DOHH2 (cell line): ENCODE measurements at regions not wholly inside any gene's neighbourhood (a gene's known extent, or its start where the extent isn't known, plus 50 kb on each side); places are given as distances from the start of the nearest gene placed in this dataset.

Experiments
- H3F3A ChIP-seq: fragments of 200-600 bp; sonication (generic), shearing (Covaris generic); 2 replicates; pipeline ENCODE4 v1.6.0; 2016; ENCODE audit warnings: antibody characterized with exemption, mild to moderate bottlenecking; ENCODE audit not compliant: control insufficient read depth, insufficient read depth
- H3K27ac ChIP-seq: fragments of 200-600 bp; sonication (generic); 2 replicates; pipeline ENCODE4 v1.5.1; 2014; ENCODE audit warnings: low read depth, mild to moderate bottlenecking, low read length, moderate library complexity
- H3K27me3 ChIP-seq: fragments of 200-600 bp; sonication (generic); 2 replicates; pipeline ENCODE4 v1.6.1; 2014; ENCODE audit warnings: mild to moderate bottlenecking, low read length, mixed read lengths; ENCODE audit not compliant: control insufficient read depth
- H3K36me3 ChIP-seq: fragments of 200-600 bp; sonication (generic); 2 replicates; pipeline ENCODE4 v1.6.1; 2014; ENCODE audit warnings: mild to moderate bottlenecking, low read length, moderate library complexity, mixed read lengths; ENCODE audit not compliant: control insufficient read depth
- H3K4me1 ChIP-seq: fragments of 200-600 bp; sonication (generic); 2 replicates; pipeline ENCODE4 v1.6.1; 2014; ENCODE audit warnings: mild to moderate bottlenecking, low read length, mixed read lengths; ENCODE audit not compliant: control insufficient read depth
- H3K4me2 ChIP-seq: fragments of 200-600 bp; sonication (generic); 2 replicates; pipeline ENCODE4 v1.6.0; 2014; ENCODE audit warnings: mild to moderate bottlenecking, low read length, moderate library complexity
- H3K4me3 ChIP-seq: fragments of 200-600 bp; sonication (generic); 2 replicates; pipeline ENCODE4 v1.5.1; 2014; ENCODE audit warnings: mild to moderate bottlenecking, low read length, mixed read lengths
- H3K79me2 ChIP-seq: fragments of 200-600 bp; sonication (generic); 2 replicates; pipeline ENCODE4 v1.6.1; 2014; ENCODE audit warnings: mild to moderate bottlenecking, low read length, mixed read lengths; ENCODE audit not compliant: control insufficient read depth
- H3K9me2 ChIP-seq: fragments of 200-600 bp; sonication (generic); replicated peaks from 2 replicates; pipeline ENCODE4 v1.6.1; 2014; ENCODE audit warnings: mild to moderate bottlenecking, low read length, mixed read lengths; ENCODE audit not compliant: control insufficient read depth
- H3K9me3 ChIP-seq: fragments of 200-600 bp; sonication (generic); 2 replicates; pipeline ENCODE4 v1.6.1; 2014; ENCODE audit warnings: antibody characterized with exemption, low read length, mixed read lengths; ENCODE audit not compliant: control insufficient read depth, insufficient read depth
- H4K20me1 ChIP-seq: fragments of 200-600 bp; sonication (generic); 2 replicates; pipeline ENCODE4 v1.6.0; 2014; ENCODE audit warnings: low read depth, mild to moderate bottlenecking, antibody characterized with exemption, low read length, moderate library complexity; ENCODE audit not compliant: control insufficient read depth, insufficient read depth
- EZH2phosphoT487 ChIP-seq: fragments of 200-600 bp; sonication (generic); IDR thresholded peaks from 2 replicates; pipeline ENCODE4 v1.6.1; 2017; ENCODE audit warnings: borderline replicate concordance, mild to moderate bottlenecking, antibody characterized with exemption, low read length, moderate library complexity, mixed read lengths
- TF ChIP-seq, protein P1 (sequence below): fragments of 200-600 bp; sonication (generic); IDR thresholded peaks from one replicate; pipeline ENCODE4 v1.5.1; 2014; ENCODE audit warnings: antibody characterized with exemption, mild to moderate bottlenecking, low read depth, low read length; ENCODE audit not compliant: poor library complexity, severe bottlenecking

GRCh38 chr2:6654279-6654678 lies 211.4 kb downstream of the CMPK2 start:
- H3K9me3 ChIP-seq: no peaks in the 10 kb centered on the region
- H3K79me2 ChIP-seq: no peaks in the 10 kb centered on the region
- H3F3A ChIP-seq: no peaks in the 10 kb centered on the region
- no peaks in the 10 kb centered on the region for H4K20me1 ChIP-seq
- no peaks in the 10 kb centered on the region for H3K27me3 ChIP-seq
- H3K4me2 ChIP-seq: no peak overlapping the region
- no peaks in the 10 kb centered on the region for H3K36me3 ChIP-seq
- TF ChIP-seq, protein P1, sequence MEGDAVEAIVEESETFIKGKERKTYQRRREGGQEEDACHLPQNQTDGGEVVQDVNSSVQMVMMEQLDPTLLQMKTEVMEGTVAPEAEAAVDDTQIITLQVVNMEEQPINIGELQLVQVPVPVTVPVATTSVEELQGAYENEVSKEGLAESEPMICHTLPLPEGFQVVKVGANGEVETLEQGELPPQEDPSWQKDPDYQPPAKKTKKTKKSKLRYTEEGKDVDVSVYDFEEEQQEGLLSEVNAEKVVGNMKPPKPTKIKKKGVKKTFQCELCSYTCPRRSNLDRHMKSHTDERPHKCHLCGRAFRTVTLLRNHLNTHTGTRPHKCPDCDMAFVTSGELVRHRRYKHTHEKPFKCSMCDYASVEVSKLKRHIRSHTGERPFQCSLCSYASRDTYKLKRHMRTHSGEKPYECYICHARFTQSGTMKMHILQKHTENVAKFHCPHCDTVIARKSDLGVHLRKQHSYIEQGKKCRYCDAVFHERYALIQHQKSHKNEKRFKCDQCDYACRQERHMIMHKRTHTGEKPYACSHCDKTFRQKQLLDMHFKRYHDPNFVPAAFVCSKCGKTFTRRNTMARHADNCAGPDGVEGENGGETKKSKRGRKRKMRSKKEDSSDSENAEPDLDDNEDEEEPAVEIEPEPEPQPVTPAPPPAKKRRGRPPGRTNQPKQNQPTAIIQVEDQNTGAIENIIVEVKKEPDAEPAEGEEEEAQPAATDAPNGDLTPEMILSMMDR: no peak
- no peak for TF ChIP-seq EZH2phosphoT487
- no peaks in the 10 kb centered on the region for H3K9me2 ChIP-seq
- H3K4me1 ChIP-seq: no peaks in the 10 kb centered on the region
- no peak overlapping the region for H3K4me3 ChIP-seq
- H3K27ac ChIP-seq: no peak overlapping the region

- Histone ChIP-seq H3K4me3 (no peak overlapping the region), H3K4me1 (no peaks in the 10 kb centered on the region), H3K9me2 (no peaks in the 10 kb centered on the region), H3K4me2 (no peak overlapping the region), H4K20me1 (no peaks in the 10 kb centered on the region), H3K27me3 (no peaks in the 10 kb centered on the region), H3K36me3 (no peaks in the 10 kb centered on the region), H3F3A (no peaks in the 10 kb centered on the region), H3K9me3 (no peaks in the 10 kb centered on the region), H3K79me2 (no peaks in the 10 kb centered on the region), H3K27ac (no peak overlapping the region)
- TF ChIP-seq EZH2phosphoT487: no peak
- TF ChIP-seq, protein P1: no peak
These were observed 209.1 kb downstream of the CMPK2 start for GRCh38 chr2:6656633-6657032.

- Histone ChIP-seq H4K20me1 (no peaks in the 10 kb centered on the region), H3K4me2 (no peak overlapping the region), H3K36me3 (no peaks in the 10 kb centered on the region), H3K9me3 (no peaks in the 10 kb centered on the region), H3K27me3 (no peaks in the 10 kb centered on the region), H3F3A (no peaks in the 10 kb centered on the region), H3K79me2 (no peaks in the 10 kb centered on the region), H3K9me2 (no peaks in the 10 kb centered on the region), H3K4me1 (no peaks in the 10 kb centered on the region), H3K4me3 (no peak overlapping the region), H3K27ac (no peak overlapping the region)
- no peak for TF ChIP-seq EZH2phosphoT487
- TF ChIP-seq, protein P1: no peak
These were observed 208.6 kb downstream of the CMPK2 start for GRCh38 chr2:6657136-6657535.

DNA sequence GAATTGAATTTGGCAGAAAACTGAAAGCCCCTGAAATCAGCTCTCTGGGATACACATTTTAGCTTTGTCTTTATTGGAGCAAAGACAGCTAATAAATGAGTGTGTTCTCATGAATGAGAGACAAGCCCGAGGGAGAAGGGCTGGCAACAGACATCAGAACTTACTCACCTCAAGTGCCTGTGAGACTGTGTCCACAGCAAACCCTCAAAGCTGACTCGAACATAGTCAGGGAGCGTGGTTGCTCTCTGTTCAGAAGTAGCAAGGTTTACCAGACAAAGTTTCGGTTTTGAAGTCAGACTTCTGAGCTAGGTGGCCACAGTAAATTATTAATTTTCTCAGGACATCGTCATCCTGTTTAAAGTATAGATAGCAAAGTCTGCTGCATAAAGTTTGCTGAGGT lies 207.9 kb downstream of the CMPK2 start:
- Histone ChIP-seq H3F3A (no peaks in the 10 kb centered on the region), H4K20me1 (no peaks in the 10 kb centered on the region), H3K9me3 (no peaks in the 10 kb centered on the region), H3K4me1 (no peaks in the 10 kb centered on the region), H3K27ac (no peak overlapping the region), H3K9me2 (no peaks in the 10 kb centered on the region), H3K79me2 (no peaks in the 10 kb centered on the region), H3K4me3 (no peak overlapping the region), H3K4me2 (no peak overlapping the region), H3K36me3 (no peaks in the 10 kb centered on the region), H3K27me3 (no peaks in the 10 kb centered on the region)
- no peak for TF ChIP-seq EZH2phosphoT487
- TF ChIP-seq, protein P1: no peak
